Astrocyte (in vitro differentiated cells and primary cell): ENCODE measurements at regions not wholly inside any gene's neighbourhood (a gene's known extent, or its start where the extent isn't known, plus 50 kb on each side); places are given as distances from the start of the nearest gene placed in this dataset.
A peak's percentile ranks its signal among the peaks of the same experiment; 100 is the strongest.

ENCODE experiments used
- DNase-seq: peaks from one replicate; pipeline ENCODE4 v3.0.0-alpha.2; 2010; ENCODE audit warnings: low read depth
- FAIRE-seq: peaks from 2 replicates; lab custom pipeline; 2011; peaks lifted over from hg19 to GRCh38; lab: Jason Lieb, UNC
- H2AFZ ChIP-seq: 2 replicates; pipeline ENCODE4 v1.6.0; 2012; ENCODE audit warnings: low read depth, low read length, inconsistent platforms
- H3K27ac ChIP-seq: 2 replicates; pipeline ENCODE4 v1.5.1; 2011; ENCODE audit warnings: low read depth, low read length, inconsistent platforms
- H3K27me3 ChIP-seq: 2 replicates; pipeline ENCODE4 v1.6.0; 2011; ENCODE audit warnings: low read length, inconsistent platforms; ENCODE audit not compliant: insufficient read depth
- H3K36me3 ChIP-seq: 2 replicates; pipeline ENCODE4 v1.5.1; 2011; ENCODE audit warnings: low read length, inconsistent platforms; ENCODE audit not compliant: insufficient read depth
- H3K4me1 ChIP-seq: 2 replicates; pipeline ENCODE4 v1.5.1; 2011; ENCODE audit warnings: low read length, inconsistent platforms; ENCODE audit not compliant: insufficient read depth
- H3K4me2 ChIP-seq: 2 replicates; pipeline ENCODE4 v1.6.0; 2012; ENCODE audit warnings: low read length, inconsistent platforms
- H3K4me3 ChIP-seq: 2 replicates; pipeline ENCODE4 v1.5.1; 2011; ENCODE audit warnings: low read depth, mild to moderate bottlenecking, low read length, inconsistent platforms; ENCODE audit not compliant: insufficient read depth
- H3K79me2 ChIP-seq: 2 replicates; pipeline ENCODE4 v1.6.0; 2012; ENCODE audit warnings: mild to moderate bottlenecking, low read length, inconsistent platforms; ENCODE audit not compliant: insufficient read depth
- H3K9ac ChIP-seq: 2 replicates; pipeline ENCODE4 v1.6.0; 2012; ENCODE audit warnings: mild to moderate bottlenecking, low read length, inconsistent platforms
- H3K9me3 ChIP-seq: 2 replicates; pipeline ENCODE4 v1.5.1; 2012; ENCODE audit warnings: low read depth, mild to moderate bottlenecking, low read length, inconsistent platforms; ENCODE audit not compliant: insufficient read depth
- H4K20me1 ChIP-seq: 2 replicates; pipeline ENCODE4 v1.6.0; 2012; ENCODE audit warnings: low read length, inconsistent platforms; ENCODE audit not compliant: insufficient read depth
- H3K27ac Mint-ChIP-seq: one replicate; pipeline ENCODE4 v1.8.0; 2021; ENCODE audit warnings: mild to moderate bottlenecking, mixed read lengths; ENCODE audit not compliant: unreplicated experiment
- H3K27me3 Mint-ChIP-seq: one replicate; pipeline ENCODE4 v1.8.0; 2021; ENCODE audit warnings: low read depth, mixed read lengths; ENCODE audit not compliant: unreplicated experiment
- H3K36me3 Mint-ChIP-seq: one replicate; pipeline ENCODE4 v1.8.0; 2021; ENCODE audit warnings: low read depth, mixed read lengths; ENCODE audit not compliant: unreplicated experiment
- H3K4me1 Mint-ChIP-seq: one replicate; pipeline ENCODE4 v1.8.0; 2021; ENCODE audit warnings: low read depth, mixed read lengths; ENCODE audit not compliant: unreplicated experiment
- H3K4me3 Mint-ChIP-seq: one replicate; pipeline ENCODE4 v1.8.0; 2021; ENCODE audit warnings: mild to moderate bottlenecking, moderate library complexity, mixed read lengths; ENCODE audit not compliant: unreplicated experiment
- H3K9me3 Mint-ChIP-seq: one replicate; pipeline ENCODE4 v1.8.0; 2021; ENCODE audit warnings: mild to moderate bottlenecking, mixed read lengths; ENCODE audit not compliant: unreplicated experiment
- EZH2 ChIP-seq: IDR thresholded peaks from 2 replicates; pipeline ENCODE4 v1.6.1; 2012; ENCODE audit warnings: mild to moderate bottlenecking, low read length, inconsistent platforms; ENCODE audit not compliant: insufficient read depth
- TF ChIP-seq, protein P1 (sequence below): IDR thresholded peaks from 2 replicates; pipeline ENCODE4 v1.5.1; 2011; ENCODE audit warnings: low read depth, mild to moderate bottlenecking, inconsistent platforms, low read length, moderate library complexity; ENCODE audit not compliant: insufficient read depth

GRCh38 chr12:89062996-89063395 is 289.3 kb downstream of the DUSP6 start:
- FAIRE-seq (no peak), DNase-seq (no peak)

GRCh38 chr12:89059721-89060541 is 292.4 kb downstream of the DUSP6 start:
- Histone ChIP-seq H3K27ac (no peak overlapping the region), H3K4me1 (peaks cover 3% of the 10 kb centered on the region), H3K4me3 (no peak overlapping the region), H4K20me1 (no peaks in the 10 kb centered on the region), H3K4me2 (no peak overlapping the region), H3K9ac (no peak overlapping the region), H3K27me3 (no peaks in the 10 kb centered on the region), H3K79me2 (no peaks in the 10 kb centered on the region), H3K36me3 (no peaks in the 10 kb centered on the region), H3K9me3 (no peaks in the 10 kb centered on the region), H2AFZ (peak overlapping the region; percentile 13)
- H3K27ac Mint-ChIP-seq, result peak overlapping the region; percentile 26
- DNase-seq (no peak), FAIRE-seq (no peak)
- H3K27me3 Mint-ChIP-seq, result no peaks in the 10 kb centered on the region
- peak overlapping the region; percentile 11 for H3K4me3 Mint-ChIP-seq
- H3K4me1 Mint-ChIP-seq, result peaks cover 16% of the 10 kb centered on the region
- no peaks in the 10 kb centered on the region for H3K36me3 Mint-ChIP-seq
- H3K9me3 Mint-ChIP-seq, result no peaks in the 10 kb centered on the region
- TF ChIP-seq, protein P1, sequence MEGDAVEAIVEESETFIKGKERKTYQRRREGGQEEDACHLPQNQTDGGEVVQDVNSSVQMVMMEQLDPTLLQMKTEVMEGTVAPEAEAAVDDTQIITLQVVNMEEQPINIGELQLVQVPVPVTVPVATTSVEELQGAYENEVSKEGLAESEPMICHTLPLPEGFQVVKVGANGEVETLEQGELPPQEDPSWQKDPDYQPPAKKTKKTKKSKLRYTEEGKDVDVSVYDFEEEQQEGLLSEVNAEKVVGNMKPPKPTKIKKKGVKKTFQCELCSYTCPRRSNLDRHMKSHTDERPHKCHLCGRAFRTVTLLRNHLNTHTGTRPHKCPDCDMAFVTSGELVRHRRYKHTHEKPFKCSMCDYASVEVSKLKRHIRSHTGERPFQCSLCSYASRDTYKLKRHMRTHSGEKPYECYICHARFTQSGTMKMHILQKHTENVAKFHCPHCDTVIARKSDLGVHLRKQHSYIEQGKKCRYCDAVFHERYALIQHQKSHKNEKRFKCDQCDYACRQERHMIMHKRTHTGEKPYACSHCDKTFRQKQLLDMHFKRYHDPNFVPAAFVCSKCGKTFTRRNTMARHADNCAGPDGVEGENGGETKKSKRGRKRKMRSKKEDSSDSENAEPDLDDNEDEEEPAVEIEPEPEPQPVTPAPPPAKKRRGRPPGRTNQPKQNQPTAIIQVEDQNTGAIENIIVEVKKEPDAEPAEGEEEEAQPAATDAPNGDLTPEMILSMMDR, result no peak
- no peak for TF ChIP-seq EZH2

More at GRCh38 chr12:89062996-89063395, 289.3 kb downstream of the DUSP6 start:
- TF ChIP-seq, protein P1, result no peak
- no peak for TF ChIP-seq EZH2
- Mint-ChIP-seq H3K27ac (no peak overlapping the region), H3K4me1 (peaks cover 29% of the 10 kb centered on the region), H3K27me3 (no peaks in the 10 kb centered on the region), H3K9me3 (no peaks in the 10 kb centered on the region), H3K4me3 (no peak overlapping the region), H3K36me3 (no peaks in the 10 kb centered on the region)
- no peaks in the 10 kb centered on the region for H3K79me2 ChIP-seq
- H4K20me1 ChIP-seq, result no peaks in the 10 kb centered on the region
- H3K4me1 ChIP-seq, result peaks cover 14% of the 10 kb centered on the region
- no peaks in the 10 kb centered on the region for H3K27me3 ChIP-seq
- H3K4me3 ChIP-seq, result no peak overlapping the region
- no peak overlapping the region for H3K9ac ChIP-seq
- no peak overlapping the region for H3K27ac ChIP-seq
- no peak overlapping the region for H3K4me2 ChIP-seq
- H2AFZ ChIP-seq, result no peak overlapping the region
- no peaks in the 10 kb centered on the region for H3K36me3 ChIP-seq
- no peaks in the 10 kb centered on the region for H3K9me3 ChIP-seq

DNA sequence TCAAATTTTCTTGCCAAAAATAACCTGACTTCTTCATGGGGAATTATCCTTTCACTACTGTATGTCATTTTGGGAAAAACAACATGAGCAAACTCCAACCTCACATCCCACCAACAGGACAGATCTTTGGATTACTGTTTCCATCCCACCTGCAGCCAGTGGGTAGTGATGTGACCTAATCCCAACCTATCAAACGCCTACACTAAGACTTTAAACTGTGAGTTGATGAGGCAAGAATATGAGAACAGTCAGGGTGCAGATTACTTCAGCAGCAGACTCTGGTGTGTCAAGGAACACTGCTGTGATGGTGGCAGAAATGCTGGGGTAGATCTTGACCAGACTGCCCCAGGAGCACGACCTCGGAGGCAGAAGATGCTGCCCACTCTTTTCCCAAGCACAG is 293.2 kb downstream of the DUSP6 start:
- no peaks in the 10 kb centered on the region for H3K9me3 ChIP-seq
- H4K20me1 ChIP-seq, result no peaks in the 10 kb centered on the region
- Mint-ChIP-seq H3K36me3 (no peaks in the 10 kb centered on the region), H3K27ac (no peak overlapping the region), H3K9me3 (no peaks in the 10 kb centered on the region), H3K27me3 (no peaks in the 10 kb centered on the region), H3K4me1 (peaks cover 12% of the 10 kb centered on the region), H3K4me3 (no peak overlapping the region)
- H3K27ac ChIP-seq, result no peak overlapping the region
- no peak overlapping the region for H3K4me2 ChIP-seq
- H3K36me3 ChIP-seq, result no peaks in the 10 kb centered on the region
- no peaks in the 10 kb centered on the region for H3K27me3 ChIP-seq
- H3K9ac ChIP-seq, result no peak overlapping the region
- TF ChIP-seq EZH2, result no peak
- TF ChIP-seq, protein P1, result no peak
- no peak for FAIRE-seq
- H2AFZ ChIP-seq, result no peak overlapping the region
- peaks cover 3% of the 10 kb centered on the region for H3K4me1 ChIP-seq
- no peak overlapping the region for H3K4me3 ChIP-seq
- no peaks in the 10 kb centered on the region for H3K79me2 ChIP-seq
- DNase-seq, result no peak
